OCI-LY7 (cell line): ENCODE measurements at regions not wholly inside any gene's neighbourhood (a gene's known extent, or its start where the extent isn't known, plus 50 kb on each side); places are given as distances from the start of the nearest gene placed in this dataset.
"Not testable (repeated sequence)": the region's sequence is repeated elsewhere in the genome, so short reads cannot be mapped to it uniquely, and the experiment has no call there.

ENCODE experiments used
- BruUV-seq: library from RNA; stranded (reverse); fragments of 400-500 nt; replicated peaks from 2 replicates; lab custom pipeline; 2021; lab: Mats Ljungman, UMichigan
- CTCF ChIA-PET: fragments of 300-600 bp; sonication (Branson Sonifier 250); formaldehyde crosslinking; loops from one replicate; lab custom pipeline; 2022; ENCODE audit warnings: antibody characterized with exemption; ENCODE audit not compliant: unreplicated experiment; lab: Charles Lee
- POLR2A ChIA-PET: fragments of 300-600 bp; sonication (Branson Sonifier 250); formaldehyde crosslinking; loops from one replicate; lab custom pipeline; 2022; ENCODE audit warnings: antibody characterized with exemption; lab: Charles Lee
- DNase-seq: peaks from one replicate; pipeline ENCODE4 v3.0.0-alpha.2; 2015; ENCODE audit warnings: low spot score
- H2AFZ ChIP-seq: fragments of 200-600 bp; sonication (generic), shearing (Covaris generic); 2 replicates; pipeline ENCODE4 v1.6.1; 2014; ENCODE audit warnings: mild to moderate bottlenecking, antibody characterized with exemption, low read length, moderate library complexity
- H3K27ac ChIP-seq: fragments of 200-600 bp; sonication (generic); 2 replicates; pipeline ENCODE4 v1.5.1; 2014; ENCODE audit warnings: mixed run types, low read depth, mild to moderate bottlenecking, moderate library complexity, low read length, inconsistent platforms; ENCODE audit not compliant: poor library complexity, severe bottlenecking
- H3K36me3 ChIP-seq: fragments of 200-600 bp; sonication (generic); 2 replicates; pipeline ENCODE4 v1.6.1; 2014; ENCODE audit warnings: mild to moderate bottlenecking, antibody characterized with exemption, low read length, moderate library complexity, mixed read lengths; ENCODE audit not compliant: insufficient read depth
- H3K4me1 ChIP-seq: fragments of 200-600 bp; sonication (generic); 2 replicates; pipeline ENCODE4 v1.5.1; 2014; ENCODE audit warnings: mild to moderate bottlenecking, low read length; ENCODE audit not compliant: insufficient read depth, poor library complexity, severe bottlenecking
- H3K4me2 ChIP-seq: fragments of 200-600 bp; sonication (generic); 2 replicates; pipeline ENCODE4 v1.6.1; 2014; ENCODE audit warnings: mild to moderate bottlenecking, low read length
- H3K4me3 ChIP-seq: fragments of 200-600 bp; sonication (generic); 2 replicates; pipeline ENCODE4 v1.5.1; 2014; ENCODE audit warnings: mild to moderate bottlenecking, low read depth, low read length; ENCODE audit not compliant: poor library complexity, severe bottlenecking
- H3K79me2 ChIP-seq: fragments of 200-600 bp; sonication (generic); 2 replicates; pipeline ENCODE4 v1.6.1; 2016; ENCODE audit warnings: low read depth, mild to moderate bottlenecking, low read length, moderate library complexity, mixed read lengths; ENCODE audit not compliant: insufficient read depth
- H3K9me2 ChIP-seq: fragments of 200-600 bp; sonication (generic); 2 replicates; pipeline ENCODE4 v1.6.1; 2016; ENCODE audit warnings: mild to moderate bottlenecking, low read length, mixed read lengths; ENCODE audit not compliant: insufficient read depth
- H3K9me3 ChIP-seq: fragments of 200-600 bp; sonication (generic); 2 replicates; pipeline ENCODE4 v1.6.1; 2014; ENCODE audit warnings: mild to moderate bottlenecking, mixed run types, low read length, mixed read lengths
- H4K20me1 ChIP-seq: fragments of 200-600 bp; sonication (generic); 2 replicates; pipeline ENCODE4 v1.6.1; 2014; ENCODE audit warnings: mild to moderate bottlenecking, antibody characterized with exemption, low read length, moderate library complexity, mixed read lengths; ENCODE audit not compliant: insufficient read depth
- intact Hi-C: fragments of 100-400 bp; cut with micrococcal nuclease; formaldehyde crosslinking; loops from one replicate; pipeline ENCODE4 v1.10.0; 2022; ENCODE audit not compliant: unreplicated experiment

DNA sequence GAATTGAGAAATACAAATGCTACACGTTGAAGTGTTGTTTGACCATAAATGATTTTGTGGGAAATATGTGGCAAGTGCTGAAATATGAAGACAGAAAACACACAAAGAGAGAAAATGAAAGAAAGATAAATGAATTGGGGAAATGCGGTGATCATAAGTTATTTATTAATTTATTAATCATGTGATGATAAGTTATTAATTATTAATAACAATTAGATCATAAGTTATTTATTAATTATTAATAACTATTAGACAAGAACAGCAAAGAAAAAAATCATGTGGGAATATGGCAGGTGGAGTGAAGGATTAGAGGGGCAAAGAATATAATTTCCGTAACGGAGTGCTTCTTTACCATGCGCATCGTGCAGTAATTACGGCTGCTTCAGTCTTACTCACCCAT, 126.6 kb downstream of the OR4F15 start:
- H3K4me1 ChIP-seq, DNase-seq, H3K4me2 ChIP-seq, H3K9me3 ChIP-seq, H2AFZ ChIP-seq, H3K9me2 ChIP-seq, CTCF ChIA-PET, POLR2A ChIA-PET, H3K4me3 ChIP-seq, BruUV-seq, intact Hi-C loops, H3K79me2 ChIP-seq, H3K36me3 ChIP-seq, H4K20me1 ChIP-seq, H3K27ac ChIP-seq: not testable (repeated sequence)

DNA sequence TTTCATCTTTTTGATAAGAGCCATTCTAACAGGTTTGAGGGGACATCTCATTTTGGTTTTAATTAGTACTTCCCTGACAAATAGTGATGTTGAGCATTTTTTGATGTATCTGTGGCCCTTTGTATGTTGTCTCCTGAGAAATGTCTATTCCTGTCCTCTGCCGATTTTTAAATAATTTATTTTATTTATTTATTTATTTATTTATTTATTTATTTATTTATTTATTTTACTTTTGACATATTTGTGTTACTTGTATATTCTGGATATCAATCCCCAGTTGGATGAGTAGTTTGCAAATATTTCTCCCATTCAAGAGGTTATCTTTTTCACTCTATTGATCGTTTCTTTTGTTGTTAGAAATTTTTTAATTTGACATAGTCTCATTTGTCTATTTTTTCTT, 133.9 kb downstream of the OR4F15 start:
- intact Hi-C loops, H3K4me1 ChIP-seq, DNase-seq, H3K4me2 ChIP-seq, H3K36me3 ChIP-seq, H4K20me1 ChIP-seq, H3K9me2 ChIP-seq, H3K9me3 ChIP-seq, H2AFZ ChIP-seq, CTCF ChIA-PET, H3K4me3 ChIP-seq, POLR2A ChIA-PET, BruUV-seq, H3K27ac ChIP-seq, H3K79me2 ChIP-seq: not testable (repeated sequence)

DNA sequence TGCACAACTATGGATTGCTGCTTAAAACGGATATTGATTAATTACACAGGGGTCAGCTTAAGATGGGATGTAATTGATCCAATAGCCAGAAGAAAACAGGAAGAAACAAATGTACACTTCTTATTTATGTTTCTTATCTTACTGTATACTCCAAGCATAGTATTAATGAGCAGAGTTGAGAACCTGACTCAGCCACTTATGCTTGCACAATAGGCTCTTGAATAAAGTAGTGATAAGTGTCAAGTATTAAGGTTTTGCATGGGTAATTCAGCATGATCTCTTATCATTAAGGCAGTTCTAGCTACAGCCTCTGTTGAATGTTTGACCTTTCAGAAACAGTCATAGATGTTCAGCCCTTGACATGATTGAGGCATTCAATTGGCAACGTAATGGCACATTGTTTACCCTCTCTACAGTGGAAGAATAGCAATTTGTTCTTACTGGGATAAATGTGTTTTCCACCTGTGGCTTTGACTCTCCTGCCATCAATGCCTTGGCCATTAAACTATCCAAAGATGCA, 136.5 kb downstream of the OR4F15 start:
- H3K4me2 ChIP-seq, DNase-seq, H3K4me3 ChIP-seq, H4K20me1 ChIP-seq, BruUV-seq, H3K4me1 ChIP-seq, H3K9me3 ChIP-seq, H3K36me3 ChIP-seq, H3K27ac ChIP-seq, intact Hi-C loops, POLR2A ChIA-PET, CTCF ChIA-PET, H3K9me2 ChIP-seq, H2AFZ ChIP-seq, H3K79me2 ChIP-seq: not testable (repeated sequence)

- intact Hi-C loops, CTCF ChIA-PET, BruUV-seq: not testable (repeated sequence)
Observed at GRCh38 chr15:101949380-101950065, 137.5 kb downstream of the OR4F15 start.

DNA sequence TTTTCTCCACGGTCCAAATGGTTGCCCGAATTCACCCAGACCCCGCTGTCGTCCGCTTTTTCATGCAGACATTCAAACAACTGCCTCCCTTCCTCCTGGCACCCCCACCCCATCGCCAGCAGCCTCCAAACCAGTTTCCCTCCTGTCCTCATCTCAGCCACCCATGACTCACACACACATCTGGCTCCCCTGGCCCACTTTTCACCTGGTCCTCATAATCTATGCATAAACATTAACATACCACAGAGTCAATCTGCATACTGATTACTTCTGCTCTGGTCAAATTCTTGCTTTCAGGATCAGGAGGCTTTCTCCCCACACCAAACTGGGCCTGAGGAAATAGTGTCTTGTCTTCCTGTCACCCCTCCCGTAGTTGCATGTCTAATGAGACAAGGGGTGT, 142.0 kb downstream of the OR4F15 start:
- BruUV-seq, H3K79me2 ChIP-seq, H3K36me3 ChIP-seq, H3K4me3 ChIP-seq, H3K9me2 ChIP-seq, H4K20me1 ChIP-seq, POLR2A ChIA-PET, H2AFZ ChIP-seq, intact Hi-C loops, CTCF ChIA-PET, H3K4me2 ChIP-seq, H3K27ac ChIP-seq, DNase-seq, H3K4me1 ChIP-seq, H3K9me3 ChIP-seq: not testable (repeated sequence)

More at GRCh38 chr15:101949380-101950065, 137.5 kb downstream of the OR4F15 start:
- H3K79me2 ChIP-seq, H4K20me1 ChIP-seq, POLR2A ChIA-PET, H2AFZ ChIP-seq, H3K4me1 ChIP-seq, H3K27ac ChIP-seq, H3K9me3 ChIP-seq, H3K4me3 ChIP-seq, DNase-seq, H3K4me2 ChIP-seq, H3K9me2 ChIP-seq, H3K36me3 ChIP-seq: not testable (repeated sequence)

DNA sequence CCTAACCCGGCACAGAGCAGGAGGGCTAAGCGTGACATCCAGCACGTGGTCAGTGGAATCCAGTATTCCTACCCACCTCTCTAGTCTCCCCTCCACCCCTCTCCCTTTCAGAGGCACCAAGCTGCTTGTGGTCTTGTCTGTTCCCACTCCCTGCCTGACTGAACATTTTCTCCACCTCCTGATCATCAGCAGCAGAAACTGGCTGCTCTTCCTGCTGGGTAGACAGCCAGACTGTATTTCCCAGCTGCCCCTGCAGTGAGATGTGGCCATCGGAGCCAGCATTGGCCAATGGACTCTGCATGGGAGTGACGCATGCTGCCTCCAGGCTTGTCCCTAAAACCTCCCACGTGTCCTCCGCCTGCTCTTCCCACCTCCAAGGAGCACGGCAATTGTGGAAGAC, 143.8 kb downstream of the OR4F15 start:
- H3K4me3 ChIP-seq, H3K79me2 ChIP-seq, H3K36me3 ChIP-seq, intact Hi-C loops, H3K9me2 ChIP-seq, H3K27ac ChIP-seq, POLR2A ChIA-PET, DNase-seq, CTCF ChIA-PET, H3K4me2 ChIP-seq, H3K9me3 ChIP-seq, H4K20me1 ChIP-seq, BruUV-seq, H3K4me1 ChIP-seq, H2AFZ ChIP-seq: not testable (repeated sequence)
